Stimulated activated effector memory CD8-positive, alpha-beta T cell treated with anti-CD3 and anti-CD28 coated beads, Interleukin-12 subunit alpha, Interleukin-12 subunit beta, amount 100 ng/mL, for 72 hours (primary cell): ENCODE measurements at regions not wholly inside any gene's neighbourhood (a gene's known extent, or its start where the extent isn't known, plus 50 kb on each side); places are given as distances from the start of the nearest gene placed in this dataset.
"Not testable (repeated sequence)": the region's sequence is repeated elsewhere in the genome, so short reads cannot be mapped to it uniquely, and the experiment has no call there.

ENCODE experiments used
- ATAC-seq: fragments of 150-1000 bp; cut with Tn5 transposase; 2 replicates; pipeline ENCODE4 v1.10.0; 2021
- DNase-seq, 2 donors: peaks; one replicate each; pipeline ENCODE4 v3.0.0; 2021 to 2022; ENCODE audit warnings: low spot score in 2 of 2
- H3K27ac Mint-ChIP-seq: one replicate; pipeline ENCODE4 v1.8.0; 2022; ENCODE audit warnings: mild to moderate bottlenecking, mixed read lengths
- H3K36me3 Mint-ChIP-seq: one replicate; pipeline ENCODE4 v1.8.0; 2022; ENCODE audit warnings: mild to moderate bottlenecking, mixed read lengths
- H3K4me1 Mint-ChIP-seq: one replicate; pipeline ENCODE4 v1.8.0; 2022; ENCODE audit warnings: mixed read lengths
- H3K4me3 Mint-ChIP-seq: one replicate; pipeline ENCODE4 v1.8.0; 2022; ENCODE audit warnings: mild to moderate bottlenecking, mixed read lengths
- H3K9me3 Mint-ChIP-seq: one replicate; pipeline ENCODE4 v1.8.0; 2022; ENCODE audit warnings: mixed read lengths

DNA sequence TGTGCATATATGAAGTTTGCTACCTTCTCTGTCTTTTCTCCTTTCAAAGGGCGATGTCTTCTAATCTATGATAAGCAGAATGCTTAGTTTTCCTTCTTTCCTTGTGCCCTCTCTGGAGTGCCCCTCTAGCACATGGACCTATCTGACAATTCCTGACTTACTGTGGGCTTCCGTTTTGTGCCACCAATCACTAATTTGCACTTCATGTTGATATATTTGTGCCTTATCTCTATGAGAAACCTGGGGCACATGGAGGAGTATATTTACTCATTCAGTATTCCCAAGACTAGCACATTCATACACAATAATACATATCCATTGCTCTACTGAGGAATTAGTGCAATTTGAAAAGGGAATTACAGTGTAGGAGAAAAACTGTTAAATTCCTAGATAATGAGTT is 197.7 kb downstream of the CTH start:
- no peak for DNase-seq
- Mint-ChIP-seq H3K4me1 (no peaks in the 10 kb centered on the region), H3K27ac (no peak overlapping the region), H3K4me3 (no peak overlapping the region), H3K36me3 (no peaks in the 10 kb centered on the region), H3K9me3 (no peaks in the 10 kb centered on the region)
- ATAC-seq: no peak

DNA sequence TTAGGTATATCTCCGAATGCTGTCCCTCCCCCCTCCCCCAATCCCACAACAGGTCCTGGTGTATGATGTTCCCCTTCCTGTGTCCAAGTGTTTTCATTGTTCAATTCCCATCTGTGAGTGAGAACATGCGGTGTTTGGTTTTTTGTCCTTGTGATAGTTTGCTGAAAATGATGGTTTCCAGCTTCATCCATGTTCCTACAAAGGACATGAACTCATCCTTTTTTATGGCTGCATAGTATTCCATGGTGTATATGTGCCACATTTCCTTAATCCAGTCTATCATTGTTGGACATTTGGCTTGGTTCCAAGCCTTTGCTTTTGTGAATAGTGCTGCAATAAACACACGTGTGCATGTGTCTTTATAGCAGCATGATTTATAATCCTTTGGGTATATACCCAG is 199.1 kb downstream of the CTH start:
- not testable (repeated sequence) for ATAC-seq, H3K4me3 Mint-ChIP-seq, H3K9me3 Mint-ChIP-seq, H3K27ac Mint-ChIP-seq, H3K36me3 Mint-ChIP-seq, DNase-seq, H3K4me1 Mint-ChIP-seq

DNA sequence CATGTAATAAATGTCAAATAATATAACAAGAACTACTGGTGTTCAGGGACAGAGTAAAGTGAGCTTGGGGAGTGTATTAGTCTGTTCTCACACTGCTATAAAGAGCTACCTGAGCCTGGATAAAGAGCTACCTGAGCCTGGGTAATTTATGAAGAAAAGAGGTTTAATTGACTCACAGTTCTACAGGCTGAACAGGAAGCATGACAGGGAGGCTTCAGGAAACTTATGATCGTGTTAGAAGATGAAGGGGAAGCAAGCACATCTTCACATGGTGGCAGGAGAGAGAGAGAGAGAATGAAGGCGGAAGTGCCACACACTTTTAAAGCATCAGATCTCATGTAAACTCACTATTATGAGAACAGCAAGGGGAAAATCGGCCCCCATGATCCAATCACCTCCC is 205.9 kb downstream of the CTH start:
- Mint-ChIP-seq H3K4me3 (no peak overlapping the region), H3K36me3 (no peaks in the 10 kb centered on the region), H3K27ac (no peak overlapping the region), H3K9me3 (peaks cover 10% of the 10 kb centered on the region), H3K4me1 (no peaks in the 10 kb centered on the region)
- ATAC-seq (no peak), DNase-seq (no peak)

DNA sequence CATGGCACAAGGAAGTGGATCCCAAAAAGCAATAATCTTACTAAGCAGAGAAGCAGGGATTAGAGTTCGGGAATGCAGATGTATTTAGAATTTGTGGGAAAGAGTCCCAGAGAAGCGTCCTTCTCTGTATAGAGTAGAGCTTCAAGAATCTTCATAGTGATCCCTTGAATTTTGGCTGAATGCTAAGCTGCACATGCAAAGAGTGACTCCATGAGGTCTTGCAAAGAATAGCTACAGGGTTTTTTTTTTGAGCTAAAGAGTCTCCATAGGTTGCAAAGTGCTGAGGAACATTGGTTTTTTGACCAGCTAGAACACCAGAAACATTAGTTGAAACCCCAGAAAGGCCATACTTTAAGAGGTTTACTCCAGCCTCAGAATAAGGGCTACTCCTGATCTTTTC is 206.7 kb downstream of the CTH start:
- Mint-ChIP-seq H3K36me3 (no peaks in the 10 kb centered on the region), H3K4me3 (no peak overlapping the region), H3K4me1 (no peaks in the 10 kb centered on the region), H3K27ac (no peak overlapping the region), H3K9me3 (peaks cover 10% of the 10 kb centered on the region)
- DNase-seq: no peak
- ATAC-seq: no peak

DNA sequence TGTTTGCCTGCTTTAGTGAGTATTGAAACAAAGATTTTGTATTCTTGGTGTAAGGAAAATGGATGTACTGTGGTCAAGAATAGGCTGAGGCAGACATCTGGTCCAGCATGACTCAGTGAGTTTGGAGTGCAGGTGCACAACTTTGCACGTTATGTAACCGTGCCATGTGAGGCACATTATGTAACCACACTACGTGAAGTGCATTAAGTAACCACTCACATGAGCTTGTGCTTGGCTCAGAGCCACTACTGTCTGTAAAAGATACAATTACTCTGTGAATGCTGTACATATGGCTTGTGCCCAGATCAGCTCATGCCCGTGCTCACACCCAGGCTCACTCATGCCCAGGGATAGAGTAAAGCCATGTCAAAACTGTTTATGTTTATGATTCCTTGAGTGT is 216.8 kb downstream of the CTH start:
- Mint-ChIP-seq H3K9me3 (peaks cover 4% of the 10 kb centered on the region), H3K4me3 (no peak overlapping the region), H3K36me3 (no peaks in the 10 kb centered on the region), H3K27ac (no peak overlapping the region), H3K4me1 (no peaks in the 10 kb centered on the region)
- ATAC-seq (peak; percentile 15), DNase-seq (no peak)

DNA sequence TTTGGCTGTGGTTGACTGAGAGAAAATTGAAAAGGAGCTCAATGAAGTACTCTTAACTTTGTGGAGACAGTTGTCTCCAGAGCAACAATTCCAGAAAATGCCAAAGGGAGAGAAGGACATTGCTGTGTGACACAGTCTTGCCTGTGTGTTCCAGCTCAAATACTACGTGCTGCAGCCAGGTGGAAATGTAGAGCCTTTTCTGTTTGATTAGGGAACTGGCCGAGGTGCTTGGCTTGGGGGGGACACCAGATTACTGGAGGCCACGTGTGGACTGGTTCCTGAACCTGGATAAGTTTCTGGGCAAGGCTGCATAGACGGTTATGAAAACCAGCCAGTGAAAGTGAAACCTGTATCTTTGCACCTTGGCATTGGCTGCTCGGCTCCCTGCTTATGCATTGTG is 217.9 kb downstream of the CTH start:
- Mint-ChIP-seq H3K9me3 (peaks cover 4% of the 10 kb centered on the region), H3K27ac (no peak overlapping the region), H3K4me1 (no peaks in the 10 kb centered on the region), H3K36me3 (no peaks in the 10 kb centered on the region), H3K4me3 (no peak overlapping the region)
- no peak for DNase-seq
- ATAC-seq: no peak

DNA sequence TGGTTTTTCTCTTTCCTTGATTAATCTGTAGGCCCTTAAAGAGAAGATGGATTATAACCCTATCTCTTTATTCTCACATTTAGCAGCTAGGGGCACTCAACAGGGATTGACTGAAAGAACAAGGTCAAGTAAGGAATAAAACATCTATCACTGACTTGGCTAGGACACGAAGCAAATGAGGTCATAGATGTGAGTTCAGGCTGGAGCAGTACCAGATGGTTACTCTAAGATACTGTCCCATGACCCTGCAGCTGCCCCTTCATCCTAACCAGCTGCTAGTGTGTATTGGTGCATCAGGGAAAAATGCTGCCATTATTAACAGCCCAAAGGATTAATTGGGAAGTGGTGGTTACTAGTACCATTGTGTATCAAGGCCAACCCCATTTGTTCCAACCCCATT is 221.9 kb downstream of the CTH start:
- Mint-ChIP-seq H3K4me1 (no peaks in the 10 kb centered on the region), H3K4me3 (no peak overlapping the region), H3K27ac (no peak overlapping the region), H3K36me3 (no peaks in the 10 kb centered on the region), H3K9me3 (peaks cover 4% of the 10 kb centered on the region)
- DNase-seq: no peak
- ATAC-seq: no peak

DNA sequence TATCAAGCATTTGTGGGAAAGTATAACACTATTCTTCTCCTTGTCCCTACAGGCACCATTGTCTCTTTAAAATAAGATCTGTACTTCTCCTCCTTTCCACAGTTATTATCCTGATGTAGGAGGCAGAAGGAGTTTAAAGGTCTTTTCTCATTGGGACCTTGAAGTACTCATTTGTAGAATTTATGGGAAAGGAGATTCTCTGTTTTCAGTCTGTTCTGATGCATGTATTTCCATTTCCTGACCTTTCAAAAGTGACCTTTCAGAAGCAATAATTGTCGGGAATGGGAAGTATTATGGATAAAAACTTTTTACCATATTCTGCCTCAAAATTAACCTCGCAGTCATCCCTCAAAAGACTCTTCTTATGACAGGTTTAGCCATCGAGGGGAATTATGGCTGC is 224.8 kb downstream of the CTH start:
- no peaks in the 10 kb centered on the region for H3K36me3 Mint-ChIP-seq
- no peak overlapping the region for H3K27ac Mint-ChIP-seq

DNA sequence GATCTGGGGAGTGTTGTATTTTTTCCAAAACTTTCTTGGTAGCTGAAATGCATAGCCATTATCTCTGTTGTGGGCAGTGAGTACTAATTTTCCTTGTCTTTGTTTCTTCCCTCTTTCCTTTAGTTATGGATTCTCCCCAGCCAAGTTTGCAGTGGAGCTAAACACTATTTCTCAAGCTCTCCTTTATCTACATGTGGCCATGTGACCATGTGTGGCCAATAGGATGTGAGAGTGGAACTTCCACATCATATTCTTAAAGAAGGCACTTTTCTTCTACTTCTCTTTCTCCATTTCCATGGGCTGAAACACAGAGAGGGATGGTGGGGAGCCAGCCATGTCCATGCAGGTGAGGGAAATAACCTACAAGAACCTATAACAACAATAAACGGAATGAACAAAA is 230.8 kb downstream of the CTH start:
- Mint-ChIP-seq H3K9me3 (no peaks in the 10 kb centered on the region), H3K36me3 (no peaks in the 10 kb centered on the region), H3K4me1 (no peaks in the 10 kb centered on the region), H3K4me3 (no peak overlapping the region), H3K27ac (no peak overlapping the region)
- no peak for DNase-seq
- ATAC-seq: no peak

More for the DNA sequence above, 224.8 kb downstream of the CTH start:
- H3K9me3 Mint-ChIP-seq: peaks cover 4% of the 10 kb centered on the region
- DNase-seq: no peak
- no peak overlapping the region for H3K4me3 Mint-ChIP-seq
- no peaks in the 10 kb centered on the region for H3K4me1 Mint-ChIP-seq
- ATAC-seq: no peak

DNA sequence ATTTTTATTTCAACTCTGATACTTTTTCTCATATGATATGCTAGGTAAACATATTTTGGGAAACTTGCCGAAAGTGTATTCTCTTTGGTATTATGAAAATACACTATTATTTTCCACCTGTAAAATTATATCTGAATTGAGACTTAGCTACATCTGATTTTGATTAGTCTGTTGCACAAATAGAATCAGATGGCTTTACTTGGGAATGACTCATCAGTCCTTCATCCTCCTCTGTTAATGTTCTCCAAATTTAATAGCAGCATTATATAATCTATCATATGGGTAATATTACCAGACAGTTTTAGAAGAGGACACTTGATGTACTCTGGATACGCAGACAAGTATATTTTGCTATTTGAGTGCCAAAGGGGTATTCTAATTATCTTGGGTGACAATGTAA is 245.3 kb downstream of the CTH start:
- no peaks in the 10 kb centered on the region for H3K4me1 Mint-ChIP-seq
- H3K36me3 Mint-ChIP-seq: no peaks in the 10 kb centered on the region
- no peak overlapping the region for H3K4me3 Mint-ChIP-seq
- H3K9me3 Mint-ChIP-seq: peaks cover 3% of the 10 kb centered on the region
- ATAC-seq (no peak), DNase-seq (no peak)
- H3K27ac Mint-ChIP-seq: no peak overlapping the region

DNA sequence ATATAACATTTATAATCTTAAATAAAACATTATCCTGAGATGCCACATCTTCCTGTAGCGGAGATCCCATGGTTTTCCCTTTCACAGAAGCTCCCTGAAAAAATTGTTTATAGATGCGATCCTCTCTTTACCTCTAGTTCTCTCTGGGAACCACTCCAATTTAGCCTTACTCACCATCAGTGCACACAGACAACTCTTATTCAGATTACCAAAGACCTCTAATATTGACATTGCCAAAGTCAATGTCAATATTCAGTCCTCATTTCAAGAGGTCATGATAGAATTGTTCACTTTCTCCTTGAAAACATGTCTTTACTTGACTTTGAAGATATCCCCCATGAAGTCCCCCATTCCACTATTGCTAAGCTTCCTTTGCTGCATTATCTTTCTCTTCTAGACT is 248.8 kb downstream of the CTH start:
- ATAC-seq: no peak
- Mint-ChIP-seq H3K9me3 (no peaks in the 10 kb centered on the region), H3K36me3 (no peaks in the 10 kb centered on the region), H3K4me1 (no peaks in the 10 kb centered on the region), H3K4me3 (no peak overlapping the region), H3K27ac (no peak overlapping the region)
- no peak for DNase-seq

DNA sequence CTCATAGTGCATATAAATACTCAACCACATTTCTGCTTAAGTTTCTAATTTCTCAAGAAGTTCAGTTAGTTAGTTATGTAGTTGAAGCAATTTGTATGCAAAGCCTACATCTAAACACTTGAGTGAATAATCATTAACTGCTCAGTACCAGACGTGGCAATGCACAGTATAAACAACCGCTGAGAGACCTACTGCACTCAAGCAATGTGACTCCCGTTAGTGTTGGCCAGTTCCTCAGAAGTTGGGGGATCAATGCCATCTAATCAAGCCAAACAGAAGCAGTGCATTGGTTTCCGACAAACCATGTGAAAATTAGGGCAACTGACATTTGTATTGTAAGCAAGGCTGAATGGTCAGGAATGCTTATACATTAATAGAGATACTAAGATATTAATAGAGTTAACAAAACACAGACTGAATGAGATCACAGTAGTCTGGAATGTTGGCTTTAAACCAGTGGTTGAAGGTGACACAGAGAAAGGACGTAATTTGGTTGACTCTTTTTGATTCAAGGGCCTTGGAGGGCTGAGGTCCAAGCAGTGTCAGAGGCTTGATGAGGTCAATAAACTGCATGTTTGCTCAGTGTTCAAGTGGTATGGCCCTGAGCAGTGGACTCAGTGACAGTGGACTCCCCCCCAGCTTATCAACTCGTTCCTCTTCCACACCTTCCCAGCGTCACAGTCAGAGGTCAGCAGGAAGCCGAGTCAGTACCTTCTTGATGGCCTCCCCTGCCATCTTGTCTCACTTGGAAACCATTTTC is 255.5 kb downstream of the CTH start:
- no peak for DNase-seq
- ATAC-seq: no peak
- no peak overlapping the region for H3K4me3 Mint-ChIP-seq
- no peaks in the 10 kb centered on the region for H3K9me3 Mint-ChIP-seq
- no peaks in the 10 kb centered on the region for H3K4me1 Mint-ChIP-seq
- no peak overlapping the region for H3K27ac Mint-ChIP-seq
- no peaks in the 10 kb centered on the region for H3K36me3 Mint-ChIP-seq

DNA sequence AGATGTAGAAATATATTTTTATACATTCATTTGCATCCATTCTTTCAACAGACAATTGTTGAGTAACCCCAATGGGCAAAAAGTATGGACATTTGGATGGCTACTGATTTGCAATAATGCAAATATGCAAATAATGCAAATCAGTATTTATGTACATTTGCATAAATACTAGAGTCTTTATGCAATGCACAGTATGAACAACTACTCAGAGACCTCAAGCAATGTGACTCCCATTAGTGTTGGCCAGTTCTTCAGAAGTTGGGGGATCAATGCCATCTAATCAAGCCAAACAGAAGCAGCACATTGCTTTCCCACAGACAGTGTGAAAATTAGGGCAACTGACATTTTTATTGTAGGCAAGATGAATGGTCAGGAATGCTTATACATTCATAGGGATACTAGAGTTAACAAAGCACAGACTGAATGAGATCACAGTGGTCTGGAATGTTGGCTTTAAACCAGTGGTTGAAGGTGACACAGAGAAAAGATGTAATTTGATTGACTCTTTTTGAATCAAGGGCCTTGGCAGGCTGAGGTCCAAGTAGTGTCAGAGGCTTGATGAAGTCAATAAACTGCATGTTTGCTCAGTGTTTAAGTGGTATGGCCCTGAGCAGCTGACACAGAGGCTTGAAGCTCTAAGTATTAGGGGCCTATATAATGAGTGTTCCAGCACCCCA is 256.6 kb downstream of the CTH start:
- Mint-ChIP-seq H3K36me3 (no peaks in the 10 kb centered on the region), H3K4me1 (no peaks in the 10 kb centered on the region), H3K9me3 (no peaks in the 10 kb centered on the region), H3K4me3 (no peak overlapping the region), H3K27ac (no peak overlapping the region)
- ATAC-seq (no peak), DNase-seq (no peak)

DNA sequence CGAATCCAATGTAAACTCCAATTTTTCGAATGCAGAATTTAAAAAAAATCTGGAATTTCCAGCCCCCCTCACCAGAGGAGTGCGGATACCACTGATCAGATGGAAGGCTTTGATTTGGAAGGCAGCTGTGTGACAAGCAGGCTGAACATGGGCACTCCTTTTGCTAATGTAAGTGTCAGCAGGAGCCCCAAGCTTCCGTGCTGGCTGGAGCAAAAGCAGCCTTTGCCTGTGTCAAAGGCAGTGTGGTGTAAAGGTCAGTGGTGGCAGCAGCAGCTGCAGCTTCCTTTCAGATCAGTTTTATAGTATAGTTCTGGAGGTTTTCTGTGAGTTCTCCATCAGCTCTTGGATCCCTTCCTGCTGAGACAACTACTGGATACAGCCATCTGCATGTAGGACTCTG is 259.9 kb downstream of the CTH start:
- H3K4me3 Mint-ChIP-seq: no peak overlapping the region
- no peak for ATAC-seq
- no peak for DNase-seq
- H3K27ac Mint-ChIP-seq: no peak overlapping the region
- H3K9me3 Mint-ChIP-seq: no peaks in the 10 kb centered on the region
- no peaks in the 10 kb centered on the region for H3K36me3 Mint-ChIP-seq
- H3K4me1 Mint-ChIP-seq: no peaks in the 10 kb centered on the region

DNA sequence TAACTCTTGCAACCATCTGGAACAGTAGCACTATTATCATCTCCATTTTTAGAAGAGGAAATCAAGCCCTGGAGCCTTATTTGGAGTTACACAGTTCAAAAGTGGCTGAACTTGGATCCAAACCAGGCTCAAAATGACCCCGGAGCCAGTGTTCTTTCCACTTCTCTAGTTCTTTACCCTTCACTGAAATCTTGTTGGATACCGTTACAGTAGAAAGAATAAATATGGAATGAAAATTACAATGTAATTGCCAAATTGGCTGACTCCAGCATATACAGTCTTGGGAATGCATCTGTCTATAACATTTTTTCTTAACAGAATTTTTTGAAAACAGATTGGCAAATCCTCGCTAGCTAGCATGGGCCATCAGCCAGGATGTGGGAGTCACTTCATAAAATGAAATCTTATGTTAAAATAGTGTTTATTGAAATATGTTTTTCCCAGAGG is 261.4 kb downstream of the CTH start:
- ATAC-seq: no peak
- Mint-ChIP-seq H3K4me1 (no peaks in the 10 kb centered on the region), H3K9me3 (no peaks in the 10 kb centered on the region), H3K4me3 (no peak overlapping the region), H3K36me3 (no peaks in the 10 kb centered on the region), H3K27ac (no peak overlapping the region)
- no peak for DNase-seq

DNA sequence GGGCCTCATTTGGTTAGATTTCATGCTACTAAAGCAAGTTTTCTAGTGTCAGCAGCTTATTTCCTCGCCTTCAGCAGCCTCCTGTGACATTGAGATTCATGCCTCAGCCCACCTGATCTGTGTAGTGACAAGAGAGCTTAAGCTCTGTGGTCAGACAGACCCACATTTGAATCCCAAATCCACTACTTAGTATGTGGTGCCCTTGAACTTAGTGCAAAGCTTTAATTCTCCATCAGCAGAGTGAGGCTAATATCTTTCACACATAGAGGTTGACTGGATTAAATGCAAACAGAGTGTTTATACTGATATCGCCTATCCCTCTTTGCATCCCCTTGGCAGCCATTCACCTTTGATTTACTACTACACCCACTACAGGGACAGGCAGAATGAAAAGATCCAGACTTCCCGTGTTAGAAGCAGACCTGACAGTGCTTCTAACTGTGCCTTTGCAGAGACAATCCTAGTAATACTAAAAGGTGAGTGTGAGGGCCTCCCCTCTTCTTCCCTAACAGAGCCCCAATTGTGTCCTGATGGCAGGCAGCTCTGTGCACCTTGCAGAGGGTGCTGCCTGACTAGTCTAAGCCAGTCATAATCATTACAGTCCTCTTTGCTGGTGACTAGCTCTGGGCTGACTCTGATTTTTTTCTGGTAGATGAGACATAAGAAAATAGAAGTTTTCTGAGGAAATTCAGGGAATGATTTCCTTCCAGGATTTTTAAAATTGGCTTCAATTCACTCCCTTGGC is 264.0 kb downstream of the CTH start:
- DNase-seq (no peak), ATAC-seq (peak; percentile 34)
- H3K36me3 Mint-ChIP-seq: no peaks in the 10 kb centered on the region
- no peak overlapping the region for H3K4me3 Mint-ChIP-seq
- no peak overlapping the region for H3K27ac Mint-ChIP-seq
- H3K4me1 Mint-ChIP-seq: no peaks in the 10 kb centered on the region
- H3K9me3 Mint-ChIP-seq: no peaks in the 10 kb centered on the region
